ENCODE measurements at regions not wholly inside any gene's neighbourhood (a gene's known extent, or its start where the extent isn't known, plus 50 kb on each side); places are given as distances from the start of the nearest gene placed in this dataset.

DNA sequence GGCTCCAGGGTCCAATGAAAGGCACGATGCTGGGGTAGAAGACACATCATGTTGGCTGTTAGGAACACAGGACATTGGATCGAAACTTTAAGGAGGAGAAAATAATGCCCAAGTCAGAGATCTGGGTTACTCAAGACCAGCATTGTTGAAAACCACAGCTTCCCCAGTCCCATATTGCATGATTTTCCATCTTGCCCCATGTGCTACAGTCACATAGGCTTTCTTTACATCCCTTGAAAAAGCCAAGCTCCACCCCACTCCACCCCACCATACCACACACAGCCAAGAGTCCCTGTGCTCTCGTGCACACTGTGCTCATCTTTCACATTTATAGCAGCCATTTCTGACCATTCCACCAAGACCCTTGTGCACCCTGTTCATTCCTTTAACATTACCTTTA lies 636.2 kb downstream of the DIAPH3 start:
- TF ChIP-seq, protein P1, sequence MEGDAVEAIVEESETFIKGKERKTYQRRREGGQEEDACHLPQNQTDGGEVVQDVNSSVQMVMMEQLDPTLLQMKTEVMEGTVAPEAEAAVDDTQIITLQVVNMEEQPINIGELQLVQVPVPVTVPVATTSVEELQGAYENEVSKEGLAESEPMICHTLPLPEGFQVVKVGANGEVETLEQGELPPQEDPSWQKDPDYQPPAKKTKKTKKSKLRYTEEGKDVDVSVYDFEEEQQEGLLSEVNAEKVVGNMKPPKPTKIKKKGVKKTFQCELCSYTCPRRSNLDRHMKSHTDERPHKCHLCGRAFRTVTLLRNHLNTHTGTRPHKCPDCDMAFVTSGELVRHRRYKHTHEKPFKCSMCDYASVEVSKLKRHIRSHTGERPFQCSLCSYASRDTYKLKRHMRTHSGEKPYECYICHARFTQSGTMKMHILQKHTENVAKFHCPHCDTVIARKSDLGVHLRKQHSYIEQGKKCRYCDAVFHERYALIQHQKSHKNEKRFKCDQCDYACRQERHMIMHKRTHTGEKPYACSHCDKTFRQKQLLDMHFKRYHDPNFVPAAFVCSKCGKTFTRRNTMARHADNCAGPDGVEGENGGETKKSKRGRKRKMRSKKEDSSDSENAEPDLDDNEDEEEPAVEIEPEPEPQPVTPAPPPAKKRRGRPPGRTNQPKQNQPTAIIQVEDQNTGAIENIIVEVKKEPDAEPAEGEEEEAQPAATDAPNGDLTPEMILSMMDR (IDR thresholded peaks at IDR 0.05; ENCODE audit: borderline replicate concordance, control extremely low read depth, extremely low read depth, insufficient read depth, missing control alignments): no peak
- no peak for DNase-seq (ENCODE audit: low spot score)
- in situ Hi-C loops (cut with MboI; ENCODE audit: low sequenced_read_pairs, unreplicated experiment): no loop called here

DNA sequence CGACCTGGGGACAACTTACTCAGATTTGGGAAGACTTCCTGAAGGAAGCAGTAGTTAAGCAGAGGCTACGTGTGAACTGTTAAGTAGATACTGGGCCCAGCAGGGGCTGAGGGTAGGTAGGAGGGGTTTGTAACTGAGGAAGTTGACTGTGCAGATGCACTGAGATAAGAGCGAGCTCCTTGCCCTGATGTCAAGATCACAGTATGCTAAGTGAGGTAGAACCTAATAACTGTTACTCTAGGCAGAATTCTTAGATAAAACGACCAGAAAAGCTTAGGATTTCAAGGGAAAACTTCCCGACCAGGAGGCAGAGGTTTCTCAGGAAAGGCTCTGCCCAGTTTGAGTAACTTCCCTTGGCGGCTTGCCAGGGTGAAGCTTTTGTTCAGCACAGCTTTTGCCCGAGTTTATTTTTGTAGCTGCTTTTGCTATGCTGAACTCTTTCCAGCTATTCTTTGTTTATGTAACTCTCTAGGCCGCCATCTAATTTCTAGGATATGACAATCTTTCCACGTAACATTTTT lies 632.1 kb downstream of the DIAPH3 start:
- DNase-seq (ENCODE audit: low spot score): no peak
- in situ Hi-C loops (cut with MboI; ENCODE audit: low sequenced_read_pairs, unreplicated experiment): no loop called here
- TF ChIP-seq, protein P1 (IDR thresholded peaks at IDR 0.05; ENCODE audit: borderline replicate concordance, control extremely low read depth, extremely low read depth, insufficient read depth, missing control alignments): no peak

DNA sequence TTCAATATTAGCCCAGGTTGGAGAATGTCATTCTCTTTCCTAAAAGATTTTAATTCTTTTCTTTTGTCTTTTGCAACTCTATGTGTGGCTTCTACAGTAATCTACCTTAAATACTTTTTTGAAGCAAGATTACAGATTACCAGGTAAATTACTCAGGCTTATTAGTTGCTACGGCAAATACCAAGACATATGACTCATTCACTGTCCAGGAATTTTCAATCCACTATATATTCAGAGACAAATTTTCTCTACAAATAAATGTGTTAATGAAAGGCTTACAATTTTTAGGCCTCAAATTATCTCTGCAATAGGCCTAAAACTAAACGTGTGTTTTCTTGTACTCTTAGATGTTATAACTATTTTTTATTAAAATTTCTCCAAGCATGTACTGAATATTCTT lies 631.3 kb downstream of the DIAPH3 start:
- in situ Hi-C loops (cut with MboI; ENCODE audit: low sequenced_read_pairs, unreplicated experiment): no loop called here
- TF ChIP-seq, protein P1 (IDR thresholded peaks at IDR 0.05; ENCODE audit: borderline replicate concordance, control extremely low read depth, extremely low read depth, insufficient read depth, missing control alignments): no peak
- no peak for DNase-seq (ENCODE audit: low spot score)

DNA sequence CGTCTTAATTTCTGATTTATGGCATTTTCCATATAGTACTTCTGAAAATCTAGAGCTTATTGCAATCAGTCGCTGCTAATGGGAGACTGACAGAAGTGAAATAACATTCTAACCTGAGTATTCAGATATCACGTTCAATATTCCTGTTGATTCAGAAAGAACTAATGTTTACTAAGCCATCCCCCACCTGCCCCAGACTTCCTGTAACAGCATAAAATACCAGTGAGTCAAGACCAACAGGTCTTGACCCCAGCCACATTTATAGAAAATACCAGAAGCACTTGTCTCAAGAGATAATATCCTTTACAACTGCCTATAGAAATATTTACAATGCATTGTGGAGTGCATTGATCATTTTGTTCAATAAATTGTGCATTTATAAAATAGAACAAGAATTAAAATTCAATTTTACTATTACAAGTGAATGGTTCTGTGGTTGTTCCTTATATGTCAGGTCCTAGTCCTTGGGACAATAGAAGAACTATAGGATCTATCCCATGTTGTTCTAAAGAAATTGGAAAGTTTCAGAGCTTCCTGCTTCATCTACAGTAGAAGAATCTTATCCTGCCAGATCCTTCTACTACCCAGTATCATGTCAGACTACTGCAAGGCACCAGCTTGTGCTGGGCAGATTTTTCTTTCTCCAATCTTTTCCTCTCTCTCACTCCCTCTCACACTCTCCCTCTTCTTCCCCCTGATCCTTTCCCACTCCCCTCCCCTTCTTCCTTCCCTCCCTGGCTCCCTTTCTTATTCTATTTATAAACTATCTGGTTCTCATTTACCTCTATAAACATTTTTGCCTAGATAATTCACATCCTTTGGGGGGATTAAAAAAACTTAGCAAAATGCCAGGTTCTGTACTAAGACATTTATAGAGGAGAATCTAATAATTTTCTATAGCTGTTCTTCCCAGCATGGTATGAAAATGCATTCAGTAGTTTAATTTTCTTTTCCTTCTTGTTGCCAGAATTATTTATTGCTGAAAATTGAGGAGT lies 629.9 kb downstream of the DIAPH3 start:
- TF ChIP-seq, protein P1 (IDR thresholded peaks at IDR 0.05; ENCODE audit: borderline replicate concordance, control extremely low read depth, extremely low read depth, insufficient read depth, missing control alignments): no peak
- in situ Hi-C loops (cut with MboI; ENCODE audit: low sequenced_read_pairs, unreplicated experiment): no loop called here
- DNase-seq (ENCODE audit: low spot score): no peak

DNA sequence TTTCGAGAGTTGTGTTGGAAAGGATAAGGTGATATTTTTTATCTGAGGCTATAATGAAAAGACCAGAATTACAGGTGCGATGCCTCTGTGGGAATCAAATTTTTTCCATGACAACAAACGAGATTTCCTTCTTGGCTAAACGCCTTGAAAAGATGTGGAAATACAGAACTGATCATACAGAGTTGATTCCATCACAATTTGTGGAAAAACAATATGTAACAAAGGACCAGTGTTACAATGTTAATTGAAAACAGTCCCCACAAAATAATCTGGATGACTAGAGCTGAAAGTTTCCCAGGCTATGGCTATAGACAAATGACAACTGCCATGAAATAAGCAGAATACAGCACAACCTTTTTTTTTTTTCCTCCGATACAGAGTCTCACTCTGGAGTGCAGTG lies 628.9 kb downstream of the DIAPH3 start:
- TF ChIP-seq, protein P1 (IDR thresholded peaks at IDR 0.05; ENCODE audit: borderline replicate concordance, control extremely low read depth, extremely low read depth, insufficient read depth, missing control alignments): no peak
- no peak for DNase-seq (ENCODE audit: low spot score)
- in situ Hi-C loops (cut with MboI; ENCODE audit: low sequenced_read_pairs, unreplicated experiment): no loop called here

DNA sequence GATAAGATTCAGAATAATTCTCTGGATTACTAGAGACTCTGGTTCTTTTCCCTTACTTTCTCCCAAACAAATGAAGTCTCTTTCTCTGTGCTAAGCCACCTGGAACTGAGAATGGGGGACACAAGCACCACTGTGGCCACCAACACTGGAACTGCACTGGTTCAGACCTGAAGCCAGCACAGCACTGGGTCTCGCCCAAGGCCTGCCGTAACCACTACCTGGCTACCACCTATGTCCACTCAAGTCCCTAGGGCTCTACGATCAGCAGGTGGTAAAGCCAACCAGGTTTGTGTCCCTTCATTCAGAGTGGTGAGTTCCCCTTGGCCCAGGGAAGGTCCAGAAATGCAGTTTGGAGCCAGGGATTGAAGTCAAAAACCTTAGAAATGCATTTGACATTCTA lies 626.2 kb downstream of the DIAPH3 start:
- in situ Hi-C loops (cut with MboI; ENCODE audit: low sequenced_read_pairs, unreplicated experiment): no loop called here
- TF ChIP-seq, protein P1 (IDR thresholded peaks at IDR 0.05; ENCODE audit: borderline replicate concordance, control extremely low read depth, extremely low read depth, insufficient read depth, missing control alignments): no peak
- DNase-seq (ENCODE audit: low spot score): no peak
